Uterus (tissue), 3 donors: ENCODE measurements at regions not wholly inside any gene's neighbourhood (a gene's known extent, or its start where the extent isn't known, plus 50 kb on each side); places are given as distances from the start of the nearest gene placed in this dataset.
"Not testable (repeated sequence)": the region's sequence is repeated elsewhere in the genome, so short reads cannot be mapped to it uniquely, and the experiment has no call there.

Experiments
- DNase-seq, 2 donors: peaks; one replicate each; pipeline ENCODE4 v3.0.0-alpha.2; 2019 to 2020
- H3K27ac ChIP-seq, 2 donors: fragments of 200-600 bp; sonication (generic); 1 replicate in 1 of 2; 2 replicates in 1 of 2; pipeline ENCODE4 v1.5.1; 2016 to 2018
- H3K27me3 ChIP-seq, 2 donors: fragments of 200-600 bp; sonication (generic); one replicate each; pipeline ENCODE4 v1.5.1; 2018 to 2019; ENCODE audit warnings: control low read depth in 1 of 2
- H3K36me3 ChIP-seq, 2 donors: fragments of 200-600 bp; sonication (generic); one replicate each; pipeline ENCODE4 v1.5.1; 2019; ENCODE audit warnings: control low read depth in 1 of 2
- H3K4me1 ChIP-seq, 2 donors: fragments of 200-600 bp; sonication (generic); one replicate each; pipeline ENCODE4 v1.5.1; 2018 to 2019; ENCODE audit warnings: control low read depth in 1 of 2
- H3K4me3 ChIP-seq, 2 donors: fragments of 200-600 bp; sonication (generic); 1 replicate in 1 of 2; 2 replicates in 1 of 2; pipeline ENCODE4 v1.5.1; 2018 to 2019; ENCODE audit warnings: mild to moderate bottlenecking in 1 of 2
- H3K9me3 ChIP-seq, 2 donors: fragments of 200-600 bp; sonication (generic); one replicate each; pipeline ENCODE4 v1.5.1; 2019; ENCODE audit warnings: control low read depth in 1 of 2
- CTCF ChIP-seq, 4 experiments: fragments of 200-600 bp in 2 of 4; fragments of 450-650 bp in 2 of 4; sonication (generic) in 2 of 4; IDR thresholded peaks; one replicate each; pipeline ENCODE4 v1.5.1; 2016 to 2019; ENCODE audit warnings: antibody characterized with exemption in 4 of 4, mild to moderate bottlenecking in 2 of 4, moderate library complexity in 1 of 4
- POLR2A ChIP-seq, 2 donors: fragments of 450-650 bp; IDR thresholded peaks; one replicate each; pipeline ENCODE4 v1.6.1; 2016; ENCODE audit warnings: antibody characterized with exemption in 2 of 2, mild to moderate bottlenecking in 1 of 2, moderate library complexity in 1 of 2
- intact Hi-C: fragments of 100-400 bp; cut with DNase I; formaldehyde crosslinking; loops from one replicate; pipeline ENCODE4 v1.15.1; 2023; ENCODE audit warnings: low total_unique reads
- donor health status: DM: yes; HTN: yes; CAD: no.

- H3K27ac ChIP-seq: no peak overlapping the region
- no peak for DNase-seq
- H3K36me3 ChIP-seq: no peaks in the 10 kb centered on the region
- H3K4me1 ChIP-seq: no peaks in the 10 kb centered on the region
- H3K9me3 ChIP-seq: no peaks in the 10 kb centered on the region
- no peak for TF ChIP-seq CTCF (IDR thresholded peaks at IDR 0.05)
- TF ChIP-seq POLR2A (IDR thresholded peaks at IDR 0.05): no peak
- no peaks in the 10 kb centered on the region for H3K27me3 ChIP-seq
- intact Hi-C loops: no loop called here
- H3K4me3 ChIP-seq: no peak overlapping the region
Observed at GRCh38 chr13:50649211-50649610, 194.3 kb downstream of the DLEU7 start.

GRCh38 chr13:50650592-50651504, 192.6 kb downstream of the DLEU7 start:
- TF ChIP-seq POLR2A (IDR thresholded peaks at IDR 0.05) (no peak), CTCF (IDR thresholded peaks at IDR 0.05) (no peak)
- H3K4me1 ChIP-seq: no peaks in the 10 kb centered on the region
- H3K27me3 ChIP-seq: no peaks in the 10 kb centered on the region
- no peaks in the 10 kb centered on the region for H3K36me3 ChIP-seq
- intact Hi-C loops: no loop called here
- H3K27ac ChIP-seq: peak overlapping the region; percentile 31 to 33
- no peaks in the 10 kb centered on the region for H3K9me3 ChIP-seq
- DNase-seq: no peak
- no peak overlapping the region for H3K4me3 ChIP-seq

GRCh38 chr13:50651922-50652321, 191.6 kb downstream of the DLEU7 start:
- Histone ChIP-seq H3K4me3 (no peak overlapping the region), H3K27me3 (no peaks in the 10 kb centered on the region), H3K27ac (no peak overlapping the region), H3K4me1 (no peaks in the 10 kb centered on the region), H3K36me3 (no peaks in the 10 kb centered on the region), H3K9me3 (no peaks in the 10 kb centered on the region)
- intact Hi-C loops: no loop called here
- DNase-seq: no peak
- TF ChIP-seq CTCF (IDR thresholded peaks at IDR 0.05) (no peak), POLR2A (IDR thresholded peaks at IDR 0.05) (no peak)

- Histone ChIP-seq H3K36me3 (no peaks in the 10 kb centered on the region), H3K27me3 (no peaks in the 10 kb centered on the region), H3K4me1 (no peaks in the 10 kb centered on the region), H3K9me3 (no peaks in the 10 kb centered on the region), H3K27ac (no peak overlapping the region), H3K4me3 (no peak overlapping the region)
- TF ChIP-seq CTCF (IDR thresholded peaks at IDR 0.05): no peak
- no peak for TF ChIP-seq POLR2A (IDR thresholded peaks at IDR 0.05)
- intact Hi-C loops: no loop called here
- DNase-seq: no peak
Observed at GRCh38 chr13:50654331-50654730, 189.2 kb downstream of the DLEU7 start.

GRCh38 chr13:50661881-50662280, 181.6 kb downstream of the DLEU7 start:
- intact Hi-C loops, H3K4me3 ChIP-seq, H3K9me3 ChIP-seq, DNase-seq, H3K27me3 ChIP-seq, H3K4me1 ChIP-seq, H3K36me3 ChIP-seq, H3K27ac ChIP-seq: not testable (repeated sequence)
